GM23338 (cell line): ENCODE measurements at regions not wholly inside any gene's neighbourhood (a gene's known extent, or its start where the extent isn't known, plus 50 kb on each side); places are given as distances from the start of the nearest gene placed in this dataset.
A peak's percentile ranks its signal among the peaks of the same experiment; 100 is the strongest.

Experiments
- ATAC-seq: fragments of 200-7000 bp; cut with Tn5 transposase; 3 replicates; pipeline ENCODE4 v1.9.1; 2020
- DNase-seq: peaks from one replicate; pipeline ENCODE4 v3.0.0-alpha.2; 2015; ENCODE audit warnings: low spot score
- H2AFZ ChIP-seq: fragments of 200-600 bp; sonication (generic); 2 replicates; pipeline ENCODE4 v1.8.0; 2016; ENCODE audit warnings: antibody characterized with exemption, mild to moderate bottlenecking, moderate library complexity
- H3F3A ChIP-seq: fragments of 200-600 bp; sonication (generic); replicated peaks from 2 replicates; pipeline ENCODE4 v1.8.0; 2017; ENCODE audit warnings: antibody characterized with exemption, mixed run types, low read depth
- H3K27ac ChIP-seq: fragments of 200-600 bp; sonication (generic); 2 replicates; pipeline ENCODE4 v1.6.1; 2016; ENCODE audit warnings: low read depth
- H3K27me3 ChIP-seq: fragments of 200-600 bp; sonication (generic); 2 replicates; pipeline ENCODE4 v1.8.0; 2016; ENCODE audit warnings: mild to moderate bottlenecking, mixed run types, moderate library complexity; ENCODE audit not compliant: insufficient read depth
- H3K36me3 ChIP-seq: fragments of 200-600 bp; sonication (generic); 2 replicates; pipeline ENCODE4 v1.8.0; 2016; ENCODE audit warnings: mild to moderate bottlenecking; ENCODE audit not compliant: insufficient read depth
- H3K4me1 ChIP-seq: fragments of 200-600 bp; sonication (generic); 2 replicates; pipeline ENCODE4 v1.8.0; 2016; ENCODE audit warnings: mild to moderate bottlenecking, moderate library complexity; ENCODE audit not compliant: insufficient read depth
- H3K4me2 ChIP-seq: fragments of 200-600 bp; sonication (generic); 2 replicates; pipeline ENCODE4 v1.7.1; 2017; ENCODE audit warnings: mixed run types
- H3K4me3 ChIP-seq: fragments of 200-600 bp; sonication (generic); 2 replicates; pipeline ENCODE4 v1.6.1; 2016; ENCODE audit warnings: mixed run types
- H3K79me2 ChIP-seq: fragments of 200-600 bp; sonication (generic); replicated peaks from 2 replicates; pipeline ENCODE4 v1.8.0; 2017; ENCODE audit warnings: mild to moderate bottlenecking; ENCODE audit not compliant: insufficient read depth
- H3K9me2 ChIP-seq: fragments of 200-600 bp; sonication (generic); 2 replicates; pipeline ENCODE4 v1.8.0; 2017; ENCODE audit not compliant: insufficient read depth
- H4K20me1 ChIP-seq: fragments of 200-600 bp; sonication (generic); replicated peaks from 2 replicates; pipeline ENCODE4 v1.8.0; 2017; ENCODE audit warnings: mild to moderate bottlenecking; ENCODE audit not compliant: insufficient read depth
- H3K27ac Mint-ChIP-seq: 2 replicates; pipeline ENCODE4 v1.8.0; 2020; ENCODE audit warnings: inconsistent platforms, mild to moderate bottlenecking, moderate library complexity, mixed read lengths
- H3K27me3 Mint-ChIP-seq: 3 replicates; pipeline ENCODE4 v1.8.0; 2022; ENCODE audit warnings: low read depth, mild to moderate bottlenecking, moderate library complexity, mixed read lengths, inconsistent platforms; ENCODE audit not compliant: insufficient read depth, poor library complexity
- H3K36me3 Mint-ChIP-seq: 3 replicates; pipeline ENCODE4 v1.8.0; 2021; ENCODE audit warnings: low read depth, mild to moderate bottlenecking, inconsistent platforms, moderate library complexity, mixed read lengths
- H3K4me1 Mint-ChIP-seq: 3 replicates; pipeline ENCODE4 v1.8.0; 2020; ENCODE audit warnings: mild to moderate bottlenecking, inconsistent platforms, mixed read lengths
- H3K4me3 Mint-ChIP-seq: 3 replicates; pipeline ENCODE4 v1.8.0; 2021; ENCODE audit warnings: moderate library complexity, mild to moderate bottlenecking, inconsistent platforms, mixed read lengths
- H3K9me3 Mint-ChIP-seq: 3 replicates; pipeline ENCODE4 v1.8.0; 2020; ENCODE audit warnings: moderate library complexity, mild to moderate bottlenecking, inconsistent platforms, mixed read lengths
- CREB1 ChIP-seq: fragments of 250-450 bp; sonication (Bioruptor Pico); IDR thresholded peaks from 2 replicates; pipeline ENCODE4 v1.5.0; 2020; ENCODE audit warnings: low read depth, mild to moderate bottlenecking, moderate library complexity
- CTCF ChIP-seq, 2 experiments: fragments of 200-600 bp in 1 of 2; sonication (generic) in 1 of 2; conservative IDR thresholded peaks; 2 replicates each; pipeline versions ENCODE4 v1.5.1 to v1.6.1; 2016 to 2017; ENCODE audit warnings: antibody characterized with exemption in 2 of 2, low read depth in 2 of 2, mild to moderate bottlenecking in 2 of 2, moderate library complexity in 1 of 2
- ETS1 ChIP-seq: IDR thresholded peaks from 2 replicates; pipeline ENCODE4 v1.6.1; 2016; ENCODE audit warnings: antibody characterized with exemption
- EZH2 ChIP-seq: fragments of 200-600 bp; sonication (generic); IDR thresholded peaks from one replicate; pipeline ENCODE4 v1.8.0; 2017; ENCODE audit warnings: antibody characterized with exemption, mild to moderate bottlenecking, low read depth; ENCODE audit not compliant: unreplicated experiment
- EZH2phosphoT487 ChIP-seq: fragments of 200-600 bp; sonication (generic); IDR thresholded peaks from one replicate; pipeline ENCODE4 v1.8.1; 2018; ENCODE audit warnings: antibody characterized with exemption; ENCODE audit not compliant: unreplicated experiment
- JUNB ChIP-seq: IDR thresholded peaks from one replicate; pipeline ENCODE4 v1.6.1; 2016; ENCODE audit warnings: antibody characterized with exemption; ENCODE audit not compliant: unreplicated experiment
- NANOG ChIP-seq: IDR thresholded peaks from 2 replicates; pipeline ENCODE4 v1.6.1; 2016; ENCODE audit warnings: antibody characterized with exemption, borderline replicate concordance
- REST ChIP-seq: IDR thresholded peaks from one replicate; pipeline ENCODE4 v1.6.1; 2018; ENCODE audit warnings: antibody characterized with exemption; ENCODE audit not compliant: unreplicated experiment
- STAT1 ChIP-seq: IDR thresholded peaks from one replicate; pipeline ENCODE4 v1.6.1; 2016; ENCODE audit warnings: antibody characterized with exemption; ENCODE audit not compliant: unreplicated experiment
- ZNF114 ChIP-seq: fragments of 250-450 bp; sonication (Bioruptor Pico); IDR thresholded peaks from 2 replicates; pipeline ENCODE4 v1.5.0; 2020; ENCODE audit warnings: mild to moderate bottlenecking, moderate library complexity
- ZNF331 ChIP-seq: fragments of 250-450 bp; sonication (Bioruptor Pico); IDR thresholded peaks from 2 replicates; pipeline ENCODE4 v1.5.0; 2020; ENCODE audit warnings: low read depth, mild to moderate bottlenecking, moderate library complexity

- TF ChIP-seq NANOG (no peak), ETS1 (no peak), EZH2phosphoT487 (no peak), CTCF (conservative IDR thresholded peaks at IDR 0.05; ENCODE audit: low read depth in 2 of 2) (no peak), REST (no peak), ZNF114 (CRISPR knock-in tag) (no peak), STAT1 (no peak), JUNB (no peak), EZH2 (no peak)
These were observed 201.1 kb upstream of the CHRM3 start (continued) for GRCh38 chr1:239185245-239185619.

- H3K36me3 Mint-ChIP-seq: no peaks in the 10 kb centered on the region
- H3K27ac Mint-ChIP-seq: no peak overlapping the region
- Histone ChIP-seq H3K9me2 (no peaks in the 10 kb centered on the region), H3K79me2 (no peaks in the 10 kb centered on the region), H3K36me3 (no peaks in the 10 kb centered on the region), H3K27ac (no peak overlapping the region), H3K4me1 (0 out of 2 replicates have a peak, but pooled peaks cover 6% of the 10 kb centered on the region), H2AFZ (peak overlapping the region; percentile 25; the same call in 1 of the 2 replicates), H4K20me1 (no peaks in the 10 kb centered on the region), H3K27me3 (no peaks in the 10 kb centered on the region), H3K4me3 (no peak overlapping the region), H3F3A (no peaks in the 10 kb centered on the region), H3K4me2 (no peak overlapping the region)
- DNase-seq: no peak
- no peaks in the 10 kb centered on the region for H3K9me3 Mint-ChIP-seq
- no peak overlapping the region for H3K4me3 Mint-ChIP-seq
- no peak for ATAC-seq
- H3K4me1 Mint-ChIP-seq: peaks cover 5% of the 10 kb centered on the region
- no peaks in the 10 kb centered on the region for H3K27me3 Mint-ChIP-seq
- TF ChIP-seq NANOG: no peak
- TF ChIP-seq ETS1: no peak
- no peak for TF ChIP-seq STAT1
- no peak for TF ChIP-seq REST
- no peak for TF ChIP-seq CREB1 (CRISPR knock-in tag)
- TF ChIP-seq ZNF331 (CRISPR knock-in tag): no peak
- TF ChIP-seq CTCF (conservative IDR thresholded peaks at IDR 0.05; ENCODE audit: low read depth in 2 of 2): no peak
- no peak for TF ChIP-seq ZNF114 (CRISPR knock-in tag)
These were observed 201.7 kb upstream of the CHRM3 start for GRCh38 chr1:239184561-239185244.
